A673 (cell line): ENCODE measurements at regions not wholly inside any gene's neighbourhood (a gene's known extent, or its start where the extent isn't known, plus 50 kb on each side); places are given as distances from the start of the nearest gene placed in this dataset.

ENCODE experiments used
- BruUV-seq: library from RNA; stranded (reverse); fragments of 400-500 nt; replicated peaks from 2 replicates; lab custom pipeline; 2021; lab: Mats Ljungman, UMichigan
- CTCF ChIA-PET: fragments of 300-600 bp; sonication (Branson Sonifier 250); formaldehyde crosslinking; loops from one replicate; lab custom pipeline; 2022; ENCODE audit warnings: antibody characterized with exemption; lab: Charles Lee
- POLR2A ChIA-PET: fragments of 300-600 bp; sonication (Branson Sonifier 250); formaldehyde crosslinking; loops from one replicate; lab custom pipeline; 2022; ENCODE audit warnings: antibody characterized with exemption; ENCODE audit not compliant: low non-redundant PET; lab: Charles Lee
- DNase-seq: peaks from one replicate; pipeline ENCODE4 v3.0.0-alpha.2; 2015; ENCODE audit warnings: low spot score
- H3K27ac ChIP-seq: fragments of 200-600 bp; sonication (generic); 2 replicates; pipeline ENCODE4 v1.5.1; 2016; ENCODE audit warnings: mixed run types, low read depth, mild to moderate bottlenecking, mixed read lengths, antibody characterized with exemption, low read length; ENCODE audit not compliant: poor library complexity, severe bottlenecking
- H3K27me3 ChIP-seq: fragments of 200-600 bp; sonication (generic); replicated peaks from 2 replicates; pipeline ENCODE4 v1.6.1; 2017; ENCODE audit warnings: mixed run types, low read depth, mild to moderate bottlenecking, mixed read lengths, antibody characterized with exemption, low read length; ENCODE audit not compliant: insufficient read depth, poor library complexity
- H3K36me3 ChIP-seq: fragments of 200-600 bp; sonication (generic); 2 replicates; pipeline ENCODE4 v1.6.1; 2016; ENCODE audit warnings: mixed run types, mild to moderate bottlenecking, mixed read lengths, antibody characterized with exemption, low read length; ENCODE audit not compliant: insufficient read depth, poor library complexity, severe bottlenecking
- H3K4me1 ChIP-seq: fragments of 200-600 bp; sonication (generic); 2 replicates; pipeline ENCODE4 v1.6.1; 2017; ENCODE audit warnings: mixed run types, mild to moderate bottlenecking, mixed read lengths, antibody characterized with exemption, low read length; ENCODE audit not compliant: insufficient read depth, poor library complexity, severe bottlenecking
- H3K4me3 ChIP-seq: fragments of 200-600 bp; sonication (generic); 2 replicates; pipeline ENCODE4 v1.5.1; 2016; ENCODE audit warnings: low read depth, mixed run types, mild to moderate bottlenecking, mixed read lengths, low read length; ENCODE audit not compliant: poor library complexity, severe bottlenecking
- H3K9me3 ChIP-seq: fragments of 200-600 bp; sonication (generic); 2 replicates; pipeline ENCODE4 v1.6.1; 2016; ENCODE audit warnings: mixed run types, low read depth, mild to moderate bottlenecking, mixed read lengths, antibody characterized with exemption, low read length; ENCODE audit not compliant: poor library complexity, severe bottlenecking
- EZH2 ChIP-seq: fragments of 200-600 bp; sonication (generic); IDR thresholded peaks from 2 replicates; pipeline ENCODE4 v1.6.1; 2017; ENCODE audit warnings: borderline replicate concordance, low read depth, mild to moderate bottlenecking, mixed read lengths, antibody characterized with exemption, low read length; ENCODE audit not compliant: poor library complexity, severe bottlenecking
- intact Hi-C: fragments of 100-400 bp; cut with micrococcal nuclease; formaldehyde crosslinking; loops from one replicate; pipeline ENCODE4 v1.10.0; 2022; ENCODE audit not compliant: unreplicated experiment
- TF ChIP-seq, protein P1 (sequence below): fragments of 300-800, 200-600 bp; sonication (generic); conservative IDR thresholded peaks from 2 replicates; pipeline ENCODE4 v1.5.1; 2017; ENCODE audit warnings: low read depth, mild to moderate bottlenecking, antibody characterized with exemption, low read length, moderate library complexity, mixed read lengths

DNA sequence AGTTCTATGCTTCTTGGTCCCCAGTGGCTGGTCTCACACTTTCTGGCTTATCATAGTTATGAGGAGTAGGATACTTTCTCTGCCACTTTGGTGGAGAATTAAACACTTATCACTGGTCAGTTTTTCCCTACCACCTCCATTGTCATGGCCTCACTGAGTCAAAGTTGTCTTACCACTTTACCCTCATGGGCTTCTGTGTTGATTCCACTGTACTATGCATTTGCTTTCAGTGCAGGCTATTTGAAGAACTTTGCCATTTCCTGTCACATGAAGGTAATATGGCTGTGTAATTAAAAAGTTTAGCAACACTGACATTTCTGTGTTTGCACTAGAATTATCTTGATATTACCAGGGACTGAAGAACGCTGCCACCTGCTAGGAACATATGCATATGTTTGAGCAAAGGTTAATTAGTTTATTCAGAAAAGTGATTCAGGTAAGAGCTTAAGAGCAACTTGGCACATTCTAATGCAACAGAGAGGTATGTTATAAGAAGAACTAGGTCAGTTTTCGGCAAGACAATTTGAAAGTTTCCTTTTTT is 377.3 kb downstream of the PDCD6IP start:
- H3K36me3 ChIP-seq, result no peaks in the 10 kb centered on the region
- no peaks in the 10 kb centered on the region for H3K9me3 ChIP-seq
- H3K27ac ChIP-seq, result peak overlapping the region; percentile 77
- H3K27me3 ChIP-seq, result no peaks in the 10 kb centered on the region
- no peak for DNase-seq
- CTCF ChIA-PET, result no interaction called here
- intact Hi-C loops, result no loop called here
- peaks cover 19% of the 10 kb centered on the region for H3K4me1 ChIP-seq
- BruUV-seq, result no TSS peak
- TF ChIP-seq EZH2, result no peak
- TF ChIP-seq, protein P1, sequence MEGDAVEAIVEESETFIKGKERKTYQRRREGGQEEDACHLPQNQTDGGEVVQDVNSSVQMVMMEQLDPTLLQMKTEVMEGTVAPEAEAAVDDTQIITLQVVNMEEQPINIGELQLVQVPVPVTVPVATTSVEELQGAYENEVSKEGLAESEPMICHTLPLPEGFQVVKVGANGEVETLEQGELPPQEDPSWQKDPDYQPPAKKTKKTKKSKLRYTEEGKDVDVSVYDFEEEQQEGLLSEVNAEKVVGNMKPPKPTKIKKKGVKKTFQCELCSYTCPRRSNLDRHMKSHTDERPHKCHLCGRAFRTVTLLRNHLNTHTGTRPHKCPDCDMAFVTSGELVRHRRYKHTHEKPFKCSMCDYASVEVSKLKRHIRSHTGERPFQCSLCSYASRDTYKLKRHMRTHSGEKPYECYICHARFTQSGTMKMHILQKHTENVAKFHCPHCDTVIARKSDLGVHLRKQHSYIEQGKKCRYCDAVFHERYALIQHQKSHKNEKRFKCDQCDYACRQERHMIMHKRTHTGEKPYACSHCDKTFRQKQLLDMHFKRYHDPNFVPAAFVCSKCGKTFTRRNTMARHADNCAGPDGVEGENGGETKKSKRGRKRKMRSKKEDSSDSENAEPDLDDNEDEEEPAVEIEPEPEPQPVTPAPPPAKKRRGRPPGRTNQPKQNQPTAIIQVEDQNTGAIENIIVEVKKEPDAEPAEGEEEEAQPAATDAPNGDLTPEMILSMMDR, result no peak
- POLR2A ChIA-PET, result no interaction called here
- peak overlapping the region; percentile 16 for H3K4me3 ChIP-seq

DNA sequence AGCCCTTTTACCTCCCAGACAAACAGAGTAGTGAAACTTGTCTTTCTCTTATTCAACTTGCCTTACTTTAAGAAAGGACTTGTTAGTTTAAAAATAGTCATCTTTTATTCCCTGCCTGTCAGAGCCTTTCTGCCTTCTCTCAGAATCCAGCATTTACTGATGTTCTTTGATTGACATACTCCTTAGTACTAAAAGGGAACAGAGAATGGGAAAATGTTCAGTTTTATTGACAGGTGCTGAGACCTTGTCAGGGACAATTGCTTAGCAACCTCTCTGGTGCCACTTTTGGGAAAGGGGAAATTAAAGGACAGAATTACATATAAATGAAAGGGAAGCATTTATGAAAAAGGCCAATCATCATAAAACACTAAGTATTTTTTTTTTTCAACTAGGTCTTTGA is 378.3 kb downstream of the PDCD6IP start:
- Histone ChIP-seq H3K27me3 (no peaks in the 10 kb centered on the region), H3K9me3 (no peaks in the 10 kb centered on the region), H3K4me1 (peaks cover 19% of the 10 kb centered on the region), H3K36me3 (no peaks in the 10 kb centered on the region), H3K4me3 (no peak overlapping the region), H3K27ac (no peak overlapping the region)
- intact Hi-C loops, result no loop called here
- no peak for DNase-seq
- TF ChIP-seq, protein P1, result no peak
- no peak for TF ChIP-seq EZH2
- BruUV-seq, result no TSS peak
- ChIA-PET POLR2A (no interaction called here), CTCF (no interaction called here)

DNA sequence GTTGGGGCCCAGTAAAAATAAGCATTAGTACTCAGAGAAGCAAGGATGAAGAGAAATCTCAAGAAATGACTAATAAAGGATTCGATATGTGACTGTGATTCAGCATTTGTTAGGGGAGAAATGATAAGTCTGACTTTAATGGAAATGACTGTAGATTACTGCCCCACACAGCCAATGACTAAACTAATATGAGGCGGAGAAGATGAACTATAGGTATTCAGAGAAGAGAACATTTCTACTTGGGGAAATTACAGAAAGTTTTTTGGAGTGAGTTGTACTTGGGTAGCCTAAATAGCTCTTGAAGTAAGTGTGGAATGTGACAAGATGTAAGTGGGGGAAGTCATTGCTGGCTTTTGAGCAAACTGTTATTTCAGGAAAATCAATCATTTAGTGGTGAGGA is 380.0 kb downstream of the PDCD6IP start:
- peaks cover 30% of the 10 kb centered on the region for H3K4me1 ChIP-seq
- no peak overlapping the region for H3K27ac ChIP-seq
- ChIA-PET POLR2A (no interaction called here), CTCF (no interaction called here)
- TF ChIP-seq, protein P1, result no peak
- no peak for TF ChIP-seq EZH2
- H3K4me3 ChIP-seq, result no peak overlapping the region
- H3K36me3 ChIP-seq, result no peaks in the 10 kb centered on the region
- no peaks in the 10 kb centered on the region for H3K9me3 ChIP-seq
- BruUV-seq, result no TSS peak
- no peak for DNase-seq
- no peaks in the 10 kb centered on the region for H3K27me3 ChIP-seq
- intact Hi-C loops, result no loop called here
